ENCODE measurements at regions not wholly inside any gene's neighbourhood (a gene's known extent, or its start where the extent isn't known, plus 50 kb on each side); places are given as distances from the start of the nearest gene placed in this dataset.

- no peak for TF ChIP-seq EZH2phosphoT487 (IDR thresholded peaks at IDR 0.05; ENCODE audit: insufficient read depth, low read depth)
- TF ChIP-seq EZH2 (IDR thresholded peaks at IDR 0.05; ENCODE audit: insufficient read depth, poor library complexity, severe bottlenecking) = no peak
Measured at GRCh38 chr17:69820876-69821473, 254.1 kb upstream of the KCNJ16 start.

All from GM23248 (cell line).